IPS-NIHi11 (cell line): ENCODE measurements at regions not wholly inside any gene's neighbourhood (a gene's known extent, or its start where the extent isn't known, plus 50 kb on each side); places are given as distances from the start of the nearest gene placed in this dataset.
A peak's percentile ranks its signal among the peaks of the same experiment; 100 is the strongest.

Experiments
- DNase-seq: peaks from one replicate; pipeline ENCODE4 v3.0.0; 2012; ENCODE audit warnings: mixed read lengths, low spot score

- no peak for DNase-seq
Measured at GRCh38 chr1:38718031-38718430, 141.5 kb downstream of the RRAGC start.

- DNase-seq = no peak
Measured at GRCh38 chr1:38716229-38716628, 143.3 kb downstream of the RRAGC start.

GRCh38 chr1:38715415-38715814, 144.2 kb downstream of the RRAGC start:
- no peak for DNase-seq

GRCh38 chr1:38712046-38712445, 147.5 kb downstream of the RRAGC start:
- DNase-seq = no peak

GRCh38 chr1:38708701-38709258, 150.8 kb downstream of the RRAGC start:
- DNase-seq = no peak

- no peak for DNase-seq
Measured at GRCh38 chr1:38701088-38701487, 158.5 kb downstream of the RRAGC start.

- DNase-seq = no peak
Measured at GRCh38 chr1:38700077-38700470, 159.5 kb downstream of the RRAGC start.

GRCh38 chr1:38699330-38700076, 160.1 kb downstream of the RRAGC start:
- no peak for DNase-seq

- DNase-seq = no peak
Measured at GRCh38 chr1:38697387-38697786, 162.2 kb downstream of the RRAGC start.

- DNase-seq = no peak
Measured at GRCh38 chr1:38696371-38696770, 163.2 kb downstream of the RRAGC start.

- DNase-seq = no peak
Measured at GRCh38 chr1:38693759-38694158, 165.8 kb downstream of the RRAGC start.

- DNase-seq = no peak
Measured at GRCh38 chr1:38693031-38693430, 166.5 kb downstream of the RRAGC start.

- no peak for DNase-seq
Measured at GRCh38 chr1:38690790-38691449, 168.7 kb downstream of the RRAGC start.

GRCh38 chr1:38686927-38687255, 172.7 kb downstream of the RRAGC start:
- DNase-seq = no peak

GRCh38 chr1:38686167-38686926, 173.2 kb downstream of the RRAGC start:
- no peak for DNase-seq

GRCh38 chr1:38685388-38685787, 174.2 kb downstream of the RRAGC start:
- DNase-seq = no peak

- DNase-seq = peak; percentile 72
Measured at GRCh38 chr1:38680801-38681510, 178.6 kb downstream of the RRAGC start.

- no peak for DNase-seq
Measured at GRCh38 chr1:38677756-38678155, 181.8 kb downstream of the RRAGC start.

GRCh38 chr1:38677311-38677710, 182.3 kb downstream of the RRAGC start:
- DNase-seq = no peak

- DNase-seq = no peak
Measured at GRCh38 chr1:38672692-38673091, 186.9 kb downstream of the RRAGC start.

- DNase-seq = no peak
Measured at GRCh38 chr1:38671221-38671620, 188.4 kb downstream of the RRAGC start.

- DNase-seq = no peak
Measured at GRCh38 chr1:38670544-38671122, 188.9 kb downstream of the RRAGC start.
